Adrenal gland (tissue), 9 donors: ENCODE measurements at regions not wholly inside any gene's neighbourhood (a gene's known extent, or its start where the extent isn't known, plus 50 kb on each side); places are given as distances from the start of the nearest gene placed in this dataset.

Experiments
- DNase-seq, 7 donors: peaks; one replicate each; pipeline ENCODE4 v3.0.0-alpha.2; 2019 to 2020
- H3K27ac ChIP-seq, 5 donors: fragments of 200-600 bp; sonication (generic) in 4 of 5; 1 replicate in 3 of 5; 2 replicates in 2 of 5; pipeline versions ENCODE4 v1.5.1 to v1.8.0; 2016 to 2020; ENCODE audit warnings: mild to moderate bottlenecking in 1 of 5
- H3K27me3 ChIP-seq: fragments of 200-600 bp; 2 replicates; pipeline ENCODE4 v1.8.0; 2021
- H3K36me3 ChIP-seq, 2 donors: fragments of 200-600 bp; replicated peaks in 1 of 2; 1 replicate in 1 of 2; 2 replicates in 1 of 2; pipeline versions ENCODE4 v1.5.1 to v1.8.0; 2018 to 2022
- H3K4me1 ChIP-seq, 2 donors: fragments of 200-600 bp; replicated peaks in 1 of 2; 1 replicate in 1 of 2; 2 replicates in 1 of 2; pipeline versions ENCODE4 v1.5.1 to v1.8.0; 2018 to 2021
- H3K4me3 ChIP-seq, 4 donors: fragments of 200-600 bp; sonication (generic) in 3 of 4; one replicate each; pipeline ENCODE4 v1.5.1; 2016 to 2018
- H3K9me3 ChIP-seq, 3 donors: fragments of 200-600 bp; sonication (generic) in 1 of 3; replicated peaks in 1 of 3; 1 replicate in 2 of 3; 2 replicates in 1 of 3; pipeline versions ENCODE4 v1.5.1 to v1.8.0; 2016 to 2021
- POLR2A ChIP-seq, 2 donors: fragments of 450-650 bp; IDR thresholded peaks; one replicate each; pipeline ENCODE4 v1.6.1; 2017; ENCODE audit warnings: antibody characterized with exemption in 2 of 2, mild to moderate bottlenecking in 2 of 2, moderate library complexity in 1 of 2
- WGBS, 4 donors: extraction: QIAGEN DNeasy Blood & Tissue Kit in 2 of 4; methylation state at CpG; one replicate each; pipeline versions ENCODE4 v1.1.5 to v1.1.7; 2013 to 2017; 5-methylcytosine and 5-hydroxymethylcytosine counted together
- intact Hi-C, 2 donors: fragments of 100-400 bp; cut with DNase I; formaldehyde crosslinking; loops; one replicate each; pipeline versions ENCODE4 v1.14.1 to v1.15.0; 2022 to 2023
- TF ChIP-seq, protein P1 (sequence below), 6 experiments: fragments of 450-650 bp in 4 of 6; fragments of 200-600 bp in 2 of 6; sonication (generic) in 1 of 6; IDR thresholded peaks; 1 replicate in 5 of 6; 2 replicates in 1 of 6; pipeline versions ENCODE4 v1.5.1 to v1.8.0; 2016 to 2021; ENCODE audit warnings: antibody characterized with exemption in 6 of 6, mild to moderate bottlenecking in 2 of 6, moderate library complexity in 1 of 6
- donor health status: healthy with polysubstance abuse.
- donor health status: Bipolar disorder and iron deficiency.
- donor health status: DM: yes; HTN: yes; CAD: no.
- donor health status: DM: no; HTN: no; CAD: no.
- donor health status: DM: no; HTN: no; CAD: no.

DNA sequence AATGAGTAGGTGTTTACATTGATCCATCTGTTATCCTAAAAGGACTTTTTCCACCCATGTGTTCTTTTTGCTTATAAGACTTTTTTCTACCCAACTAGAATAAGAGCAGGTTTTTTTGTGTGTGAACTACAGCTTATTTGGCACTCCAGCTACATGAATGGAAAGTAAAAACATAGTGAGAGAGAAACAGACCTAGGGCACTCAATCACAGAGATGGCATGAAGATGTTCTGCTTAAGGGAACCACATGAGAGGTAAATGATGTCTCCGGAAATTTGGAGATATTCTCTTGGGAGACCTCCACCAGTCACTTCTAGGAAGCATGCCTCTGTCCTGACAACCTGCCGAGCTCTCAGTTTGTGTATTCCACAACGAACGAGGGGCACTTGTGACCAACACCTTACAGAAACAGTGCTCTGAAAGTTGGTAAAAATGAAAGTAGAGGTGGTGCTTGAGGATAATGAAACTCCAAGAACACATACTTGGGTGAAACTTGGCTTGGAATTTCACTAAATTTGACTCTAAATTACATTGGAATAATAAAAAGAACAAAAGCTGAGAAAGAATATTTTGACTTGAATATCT lies 788.4 kb upstream of the GALNTL6 start:
- DNase-seq = no peak
- intact Hi-C loops = loop anchor here in 1 of 2 donors (10.0 kb wide), 1 partner anchor 1040 kb away; no protein-coding TSS in a partner anchor
- no peak for TF ChIP-seq POLR2A (IDR thresholded peaks at IDR 0.05)
- TF ChIP-seq, protein P1, sequence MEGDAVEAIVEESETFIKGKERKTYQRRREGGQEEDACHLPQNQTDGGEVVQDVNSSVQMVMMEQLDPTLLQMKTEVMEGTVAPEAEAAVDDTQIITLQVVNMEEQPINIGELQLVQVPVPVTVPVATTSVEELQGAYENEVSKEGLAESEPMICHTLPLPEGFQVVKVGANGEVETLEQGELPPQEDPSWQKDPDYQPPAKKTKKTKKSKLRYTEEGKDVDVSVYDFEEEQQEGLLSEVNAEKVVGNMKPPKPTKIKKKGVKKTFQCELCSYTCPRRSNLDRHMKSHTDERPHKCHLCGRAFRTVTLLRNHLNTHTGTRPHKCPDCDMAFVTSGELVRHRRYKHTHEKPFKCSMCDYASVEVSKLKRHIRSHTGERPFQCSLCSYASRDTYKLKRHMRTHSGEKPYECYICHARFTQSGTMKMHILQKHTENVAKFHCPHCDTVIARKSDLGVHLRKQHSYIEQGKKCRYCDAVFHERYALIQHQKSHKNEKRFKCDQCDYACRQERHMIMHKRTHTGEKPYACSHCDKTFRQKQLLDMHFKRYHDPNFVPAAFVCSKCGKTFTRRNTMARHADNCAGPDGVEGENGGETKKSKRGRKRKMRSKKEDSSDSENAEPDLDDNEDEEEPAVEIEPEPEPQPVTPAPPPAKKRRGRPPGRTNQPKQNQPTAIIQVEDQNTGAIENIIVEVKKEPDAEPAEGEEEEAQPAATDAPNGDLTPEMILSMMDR (IDR thresholded peaks at IDR 0.05) = no peak
- Histone ChIP-seq H3K9me3 (no peaks in the 10 kb centered on the region), H3K27ac (no peak overlapping the region), H3K4me1 (no peaks in the 10 kb centered on the region), H3K36me3 (no peaks in the 10 kb centered on the region), H3K27me3 (no peaks in the 10 kb centered on the region), H3K4me3 (no peak overlapping the region)
- WGBS, 4 donors = 76 to 84% (median 80%) methylated on average over 4 of the region's 4 CpGs

DNA sequence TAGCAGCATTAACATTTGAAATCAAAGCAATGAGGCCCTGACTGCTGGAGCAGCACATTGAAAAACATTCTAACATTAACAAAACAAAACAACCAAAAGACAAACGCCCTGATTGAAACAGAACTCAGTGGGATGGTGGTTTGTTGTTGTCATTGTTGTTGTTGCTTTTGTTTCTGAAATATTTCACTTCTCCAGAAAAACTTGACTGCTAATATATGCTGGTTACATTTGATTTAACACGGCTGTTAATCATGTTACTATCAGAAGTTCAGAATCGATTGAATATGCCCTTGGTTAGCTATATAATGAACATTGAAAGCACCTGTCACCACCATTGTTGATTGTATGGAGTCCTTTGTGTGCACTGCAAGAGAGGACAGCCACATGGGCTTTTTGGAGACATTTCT lies 790.4 kb upstream of the GALNTL6 start:
- H3K27ac ChIP-seq = no peak overlapping the region
- no peaks in the 10 kb centered on the region for H3K36me3 ChIP-seq
- no peak for TF ChIP-seq POLR2A (IDR thresholded peaks at IDR 0.05)
- TF ChIP-seq, protein P1 (IDR thresholded peaks at IDR 0.05) = no peak
- WGBS, 4 donors = 46 to 60% (median 52%) methylated on average over 3 of the region's 3 CpGs
- no peaks in the 10 kb centered on the region for H3K9me3 ChIP-seq
- no peak overlapping the region for H3K4me3 ChIP-seq
- no peaks in the 10 kb centered on the region for H3K4me1 ChIP-seq
- no peaks in the 10 kb centered on the region for H3K27me3 ChIP-seq
- intact Hi-C loops = loop anchor here in 1 of 2 donors (10.0 kb wide), 1 partner anchor 1038 kb away; no protein-coding TSS in a partner anchor
- no peak for DNase-seq

DNA sequence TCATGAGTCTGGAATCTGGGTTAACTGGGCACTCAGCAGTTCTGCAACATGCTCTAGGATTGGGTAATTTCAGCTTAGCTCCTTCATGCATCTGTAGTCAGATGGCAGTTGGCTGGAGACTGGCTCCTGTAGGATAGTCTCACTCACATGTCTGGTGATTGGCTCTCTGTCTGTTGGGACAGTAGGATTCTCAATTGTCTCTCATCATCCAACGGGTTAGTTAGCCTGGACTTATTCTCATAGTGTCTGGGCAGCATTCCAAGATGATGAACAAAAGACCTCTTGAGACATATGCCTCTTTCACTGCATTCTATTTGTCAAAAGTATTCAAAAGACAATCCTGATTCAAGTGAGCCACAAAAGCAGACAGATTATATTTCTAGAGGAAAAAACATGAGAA lies 795.6 kb upstream of the GALNTL6 start:
- Histone ChIP-seq H3K4me3 (no peak overlapping the region), H3K27me3 (no peaks in the 10 kb centered on the region), H3K27ac (no peak overlapping the region), H3K9me3 (no peaks in the 10 kb centered on the region), H3K4me1 (no peaks in the 10 kb centered on the region), H3K36me3 (no peaks in the 10 kb centered on the region)
- DNase-seq = no peak
- intact Hi-C loops = no loop called here
- WGBS, 4 donors = 27 to 38% (median 27%) methylated on average over 1 of the region's 1 CpG; no CpG with 5 or more reads in 1 of the 4 donors
- no peak for TF ChIP-seq POLR2A (IDR thresholded peaks at IDR 0.05)
- TF ChIP-seq, protein P1 (IDR thresholded peaks at IDR 0.05) = no peak

DNA sequence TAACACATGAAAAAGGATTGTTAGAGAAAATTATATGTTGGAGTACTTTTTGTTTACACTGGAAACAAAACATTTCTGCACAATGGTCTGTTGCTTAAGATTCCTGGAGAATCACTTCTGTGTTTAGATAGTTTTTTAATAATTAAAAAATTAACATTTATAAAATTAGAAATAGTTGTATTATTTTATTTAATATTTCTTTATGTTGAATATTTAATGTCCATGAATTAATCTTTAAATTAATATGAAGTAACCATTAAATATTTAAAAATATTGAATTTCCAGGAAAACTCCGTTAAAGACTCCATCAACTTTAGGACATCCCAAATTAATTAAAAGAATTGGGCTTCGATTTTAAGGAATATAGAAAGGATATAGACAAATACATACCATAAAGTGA lies 797.1 kb upstream of the GALNTL6 start:
- Histone ChIP-seq H3K36me3 (no peaks in the 10 kb centered on the region), H3K27me3 (no peaks in the 10 kb centered on the region), H3K4me3 (no peak overlapping the region), H3K9me3 (no peaks in the 10 kb centered on the region), H3K27ac (no peak overlapping the region), H3K4me1 (no peaks in the 10 kb centered on the region)
- WGBS, 4 donors = 26 to 64% (median 60%) methylated on average over 2 of the region's 2 CpGs
- TF ChIP-seq, protein P1 (IDR thresholded peaks at IDR 0.05) = no peak
- no peak for TF ChIP-seq POLR2A (IDR thresholded peaks at IDR 0.05)
- intact Hi-C loops = no loop called here
- no peak for DNase-seq
